ENCODE measurements at regions not wholly inside any gene's neighbourhood (a gene's known extent, or its start where the extent isn't known, plus 50 kb on each side); places are given as distances from the start of the nearest gene placed in this dataset.
"Not testable (repeated sequence)": the region's sequence is repeated elsewhere in the genome, so short reads cannot be mapped to it uniquely, and the experiment has no call there.

- WGBS (ENCODE audit: insufficient coverage, insufficient read length), result no CpG with 5 or more reads among the region's 8 CpGs
- no peak for DNase-seq (ENCODE audit: low read depth, low spot score)
- H3K36me3 ChIP-seq (ENCODE audit: control insufficient read depth, insufficient read depth, low read length), result no peaks in the 10 kb centered on the region
- no peak overlapping the region for H3K4me3 ChIP-seq (ENCODE audit: low read length)
- H3K27me3 ChIP-seq (ENCODE audit: control insufficient read depth, insufficient read depth, low read length), result no peaks in the 10 kb centered on the region
- H3K4me1 ChIP-seq (ENCODE audit: control insufficient read depth, insufficient read depth, low read length), result no peaks in the 10 kb centered on the region
- no peaks in the 10 kb centered on the region for H3K9me3 ChIP-seq (ENCODE audit: control insufficient read depth, insufficient read depth, low read length)
- H3K27ac ChIP-seq (ENCODE audit: low read length), result no peak overlapping the region
Measured at GRCh38 chrX:9390693-9391368, 74.0 kb upstream of the TBL1X start.

- WGBS (ENCODE audit: insufficient coverage, insufficient read length), result no CpG with 5 or more reads among the region's 5 CpGs
- DNase-seq (ENCODE audit: low read depth, low spot score), result no peak
- no peaks in the 10 kb centered on the region for H3K9me3 ChIP-seq (ENCODE audit: control insufficient read depth, insufficient read depth, low read length)
Measured at GRCh38 chrX:9392445-9392844, 72.4 kb upstream of the TBL1X start.

GRCh38 chrX:9393571-9393970, 71.3 kb upstream of the TBL1X start:
- Histone ChIP-seq H3K9me3 (ENCODE audit: control insufficient read depth, insufficient read depth, low read length) (no peaks in the 10 kb centered on the region), H3K36me3 (ENCODE audit: control insufficient read depth, insufficient read depth, low read length) (no peaks in the 10 kb centered on the region), H3K27ac (ENCODE audit: low read length) (no peak overlapping the region), H3K4me1 (ENCODE audit: control insufficient read depth, insufficient read depth, low read length) (no peaks in the 10 kb centered on the region), H3K4me3 (ENCODE audit: low read length) (no peak overlapping the region), H3K27me3 (ENCODE audit: control insufficient read depth, insufficient read depth, low read length) (no peaks in the 10 kb centered on the region)
- no peak for DNase-seq (ENCODE audit: low read depth, low spot score)
- WGBS (ENCODE audit: insufficient coverage, insufficient read length), result no CpG with 5 or more reads among the region's 4 CpGs

More at GRCh38 chrX:9392445-9392844, 72.4 kb upstream of the TBL1X start:
- no peaks in the 10 kb centered on the region for H3K4me1 ChIP-seq (ENCODE audit: control insufficient read depth, insufficient read depth, low read length)
- no peak overlapping the region for H3K4me3 ChIP-seq (ENCODE audit: low read length)
- no peak overlapping the region for H3K27ac ChIP-seq (ENCODE audit: low read length)
- no peaks in the 10 kb centered on the region for H3K27me3 ChIP-seq (ENCODE audit: control insufficient read depth, insufficient read depth, low read length)
- H3K36me3 ChIP-seq (ENCODE audit: control insufficient read depth, insufficient read depth, low read length), result no peaks in the 10 kb centered on the region

GRCh38 chrX:9394212-9394611, 70.6 kb upstream of the TBL1X start:
- DNase-seq (ENCODE audit: low read depth, low spot score), result no peak
- Histone ChIP-seq H3K9me3 (ENCODE audit: control insufficient read depth, insufficient read depth, low read length) (no peaks in the 10 kb centered on the region), H3K36me3 (ENCODE audit: control insufficient read depth, insufficient read depth, low read length) (no peaks in the 10 kb centered on the region), H3K27me3 (ENCODE audit: control insufficient read depth, insufficient read depth, low read length) (no peaks in the 10 kb centered on the region), H3K4me3 (ENCODE audit: low read length) (no peak overlapping the region), H3K27ac (ENCODE audit: low read length) (no peak overlapping the region), H3K4me1 (ENCODE audit: control insufficient read depth, insufficient read depth, low read length) (no peaks in the 10 kb centered on the region)
- WGBS (ENCODE audit: insufficient coverage, insufficient read length), result no CpG with 5 or more reads among the region's 12 CpGs

GRCh38 chrX:9396930-9397329, 67.9 kb upstream of the TBL1X start:
- Histone ChIP-seq H3K9me3 (ENCODE audit: control insufficient read depth, insufficient read depth, low read length) (no peaks in the 10 kb centered on the region), H3K36me3 (ENCODE audit: control insufficient read depth, insufficient read depth, low read length) (no peaks in the 10 kb centered on the region), H3K27ac (ENCODE audit: low read length) (no peak overlapping the region), H3K27me3 (ENCODE audit: control insufficient read depth, insufficient read depth, low read length) (no peaks in the 10 kb centered on the region), H3K4me1 (ENCODE audit: control insufficient read depth, insufficient read depth, low read length) (no peaks in the 10 kb centered on the region), H3K4me3 (ENCODE audit: low read length) (no peak overlapping the region)
- no CpG with 5 or more reads among the region's 4 CpGs for WGBS (ENCODE audit: insufficient coverage, insufficient read length)
- DNase-seq (ENCODE audit: low read depth, low spot score), result no peak

GRCh38 chrX:9401051-9401450, 63.8 kb upstream of the TBL1X start:
- Histone ChIP-seq H3K9me3 (ENCODE audit: control insufficient read depth, insufficient read depth, low read length) (no peaks in the 10 kb centered on the region), H3K27me3 (ENCODE audit: control insufficient read depth, insufficient read depth, low read length) (no peaks in the 10 kb centered on the region), H3K36me3 (ENCODE audit: control insufficient read depth, insufficient read depth, low read length) (no peaks in the 10 kb centered on the region), H3K4me1 (ENCODE audit: control insufficient read depth, insufficient read depth, low read length) (no peaks in the 10 kb centered on the region), H3K27ac (ENCODE audit: low read length) (no peak overlapping the region), H3K4me3 (ENCODE audit: low read length) (no peak overlapping the region)
- DNase-seq (ENCODE audit: low read depth, low spot score), result no peak
- WGBS (ENCODE audit: insufficient coverage, insufficient read length), result no CpG with 5 or more reads among the region's 6 CpGs

- no peaks in the 10 kb centered on the region for H3K4me1 ChIP-seq (ENCODE audit: control insufficient read depth, insufficient read depth, low read length)
- no peaks in the 10 kb centered on the region for H3K36me3 ChIP-seq (ENCODE audit: control insufficient read depth, insufficient read depth, low read length)
- no peak overlapping the region for H3K4me3 ChIP-seq (ENCODE audit: low read length)
- no peaks in the 10 kb centered on the region for H3K27me3 ChIP-seq (ENCODE audit: control insufficient read depth, insufficient read depth, low read length)
- no peak for DNase-seq (ENCODE audit: low read depth, low spot score)
- WGBS (ENCODE audit: insufficient coverage, insufficient read length), result no CpG with 5 or more reads among the region's 4 CpGs
- no peak overlapping the region for H3K27ac ChIP-seq (ENCODE audit: low read length)
- no peaks in the 10 kb centered on the region for H3K9me3 ChIP-seq (ENCODE audit: control insufficient read depth, insufficient read depth, low read length)
Measured at GRCh38 chrX:9403374-9403773, 61.5 kb upstream of the TBL1X start.

- not testable (repeated sequence) for H3K27me3 ChIP-seq (ENCODE audit: control insufficient read depth, insufficient read depth, low read length); H3K4me1 ChIP-seq (ENCODE audit: control insufficient read depth, insufficient read depth, low read length); H3K4me3 ChIP-seq (ENCODE audit: low read length); H3K27ac ChIP-seq (ENCODE audit: low read length); DNase-seq (ENCODE audit: low read depth, low spot score); H3K9me3 ChIP-seq (ENCODE audit: control insufficient read depth, insufficient read depth, low read length); H3K36me3 ChIP-seq (ENCODE audit: control insufficient read depth, insufficient read depth, low read length)
- WGBS (ENCODE audit: insufficient coverage, insufficient read length), result no CpG with 5 or more reads among the region's 9 CpGs
Measured at GRCh38 chrX:9405635-9406034, 59.2 kb upstream of the TBL1X start.

GRCh38 chrX:9410889-9411288, 54.0 kb upstream of the TBL1X start:
- H3K4me1 ChIP-seq (ENCODE audit: control insufficient read depth, insufficient read depth, low read length); H3K27ac ChIP-seq (ENCODE audit: low read length); DNase-seq (ENCODE audit: low read depth, low spot score); H3K27me3 ChIP-seq (ENCODE audit: control insufficient read depth, insufficient read depth, low read length); H3K4me3 ChIP-seq (ENCODE audit: low read length); H3K36me3 ChIP-seq (ENCODE audit: control insufficient read depth, insufficient read depth, low read length); H3K9me3 ChIP-seq (ENCODE audit: control insufficient read depth, insufficient read depth, low read length): not testable (repeated sequence)
- WGBS (ENCODE audit: insufficient coverage, insufficient read length), result no CpG with 5 or more reads among the region's 11 CpGs

- H3K4me3 ChIP-seq (ENCODE audit: low read length); H3K36me3 ChIP-seq (ENCODE audit: control insufficient read depth, insufficient read depth, low read length); H3K4me1 ChIP-seq (ENCODE audit: control insufficient read depth, insufficient read depth, low read length); H3K9me3 ChIP-seq (ENCODE audit: control insufficient read depth, insufficient read depth, low read length); DNase-seq (ENCODE audit: low read depth, low spot score); H3K27ac ChIP-seq (ENCODE audit: low read length); H3K27me3 ChIP-seq (ENCODE audit: control insufficient read depth, insufficient read depth, low read length): not testable (repeated sequence)
- WGBS (ENCODE audit: insufficient coverage, insufficient read length), result no CpG with 5 or more reads among the region's 16 CpGs
Measured at GRCh38 chrX:9411682-9412081, 53.2 kb upstream of the TBL1X start.

- no peaks in the 10 kb centered on the region for H3K4me1 ChIP-seq (ENCODE audit: control insufficient read depth, insufficient read depth, low read length)
- H3K9me3 ChIP-seq (ENCODE audit: control insufficient read depth, insufficient read depth, low read length), result no peaks in the 10 kb centered on the region
- no peaks in the 10 kb centered on the region for H3K27me3 ChIP-seq (ENCODE audit: control insufficient read depth, insufficient read depth, low read length)
- H3K36me3 ChIP-seq (ENCODE audit: control insufficient read depth, insufficient read depth, low read length), result no peaks in the 10 kb centered on the region
- no peak for DNase-seq (ENCODE audit: low read depth, low spot score)
- no peak overlapping the region for H3K27ac ChIP-seq (ENCODE audit: low read length)
- no CpG with 5 or more reads among the region's 10 CpGs for WGBS (ENCODE audit: insufficient coverage, insufficient read length)
- H3K4me3 ChIP-seq (ENCODE audit: low read length), result no peak overlapping the region
Measured at GRCh38 chrX:9414416-9414815, 50.4 kb upstream of the TBL1X start.
